H1 (cell line): ENCODE measurements at regions not wholly inside any gene's neighbourhood (a gene's known extent, or its start where the extent isn't known, plus 50 kb on each side); places are given as distances from the start of the nearest gene placed in this dataset.

ENCODE experiments used
- CTCF ChIA-PET: fragments of 300-600 bp; sonication (Branson Sonifier 250); formaldehyde crosslinking; loops from one replicate; lab custom pipeline; 2021; ENCODE audit not compliant: partially characterized antibody; lab: Charles Lee
- POLR2A ChIA-PET: fragments of 300-600 bp; sonication (Branson Sonifier 250); formaldehyde crosslinking; loops from one replicate; lab custom pipeline; 2021; ENCODE audit warnings: inconsistent platforms; ENCODE audit not compliant: partially characterized antibody; lab: Charles Lee
- DNase-seq, 2 experiments: peaks; one replicate each; pipeline versions ENCODE4 v3.0.0 to v3.0.0-alpha.2; 2010 to 2022; ENCODE audit warnings: low spot score in 2 of 2, low read depth in 1 of 2, mixed read lengths in 1 of 2
- FAIRE-seq: peaks from 2 replicates; lab custom pipeline; 2011; peaks lifted over from hg19 to GRCh38; lab: Jason Lieb, UNC
- H2AFZ ChIP-seq: 2 replicates; pipeline ENCODE4 v1.8.1; 2012; ENCODE audit warnings: low read length, inconsistent platforms
- H2AK5ac ChIP-seq: 2 replicates; pipeline ENCODE4 v1.6.1; 2013; ENCODE audit warnings: low read depth, low read length
- H2BK120ac ChIP-seq: replicated peaks from 2 replicates; pipeline ENCODE3; 2013; ENCODE audit warnings: low read depth, low read length, inconsistent platforms
- H2BK12ac ChIP-seq: 2 replicates; pipeline ENCODE4 v1.6.1; 2013; ENCODE audit warnings: low read depth, low read length
- H2BK15ac ChIP-seq: 2 replicates; pipeline ENCODE4 v1.6.1; 2013; ENCODE audit warnings: low read length
- H2BK20ac ChIP-seq: 2 replicates; pipeline ENCODE4 v1.6.1; 2013; ENCODE audit warnings: low read length
- H2BK5ac ChIP-seq: 2 replicates; pipeline ENCODE4 v1.6.1; 2013; ENCODE audit warnings: low read depth, low read length
- H3K14ac ChIP-seq: 2 replicates; pipeline ENCODE4 v1.6.1; 2013; ENCODE audit warnings: inconsistent platforms; ENCODE audit not compliant: insufficient read length
- H3K18ac ChIP-seq: 2 replicates; pipeline ENCODE4 v1.6.1; 2013; ENCODE audit warnings: low read length; ENCODE audit errors: extremely low read depth
- H3K23ac ChIP-seq: 2 replicates; pipeline ENCODE4 v1.6.1; 2013; ENCODE audit warnings: inconsistent platforms; ENCODE audit not compliant: insufficient read length
- H3K23me2 ChIP-seq: 2 replicates; pipeline ENCODE4 v1.6.1; 2013; ENCODE audit warnings: low read depth, low read length
- H3K27ac ChIP-seq: 2 replicates; pipeline ENCODE4 v1.6.1; 2011; ENCODE audit warnings: low read depth, low read length, inconsistent platforms
- H3K27me3 ChIP-seq, 4 experiments: replicated peaks in 1 of 4; 1 replicate in 1 of 4; 2 replicates in 3 of 4; pipeline versions ENCODE4 v1.6.1 to v1.8.1; 2011 to 2013; ENCODE audit warnings: low read length in 3 of 4, mild to moderate bottlenecking in 3 of 4, inconsistent platforms in 2 of 4, mixed read lengths in 2 of 4, moderate library complexity in 1 of 4; ENCODE audit not compliant: control insufficient read depth in 3 of 4, insufficient read depth in 3 of 4; ENCODE audit errors: extremely low read depth in 1 of 4
- H3K36me3 ChIP-seq, 4 experiments: 2 replicates each; pipeline versions ENCODE4 v1.6.1 to v1.8.1; 2011 to 2013; ENCODE audit warnings: mild to moderate bottlenecking in 4 of 4, low read length in 3 of 4, moderate library complexity in 2 of 4, control low read depth in 1 of 4, inconsistent platforms in 1 of 4; ENCODE audit not compliant: insufficient read depth in 4 of 4, control insufficient read depth in 2 of 4
- H3K4ac ChIP-seq: replicated peaks from 2 replicates; pipeline ENCODE3; 2013; ENCODE audit warnings: low read length, low read depth, mixed read lengths, inconsistent platforms; ENCODE audit not compliant: insufficient read length
- H3K4me1 ChIP-seq, 4 experiments: replicated peaks in 1 of 4; 1 replicate in 1 of 4; 2 replicates in 3 of 4; pipeline versions ENCODE4 v1.6.1 to v1.8.1; 2011 to 2013; ENCODE audit warnings: low read length in 3 of 4, inconsistent platforms in 2 of 4, mixed read lengths in 1 of 4; ENCODE audit not compliant: insufficient read depth in 4 of 4, control insufficient read depth in 3 of 4
- H3K4me2 ChIP-seq, 2 experiments: 2 replicates each; pipeline versions ENCODE4 v1.6.1 to v1.8.1; 2011 to 2013; ENCODE audit warnings: low read depth in 2 of 2, low read length in 2 of 2, control low read depth in 1 of 2, inconsistent platforms in 1 of 2, mild to moderate bottlenecking in 1 of 2; ENCODE audit not compliant: insufficient read depth in 1 of 2
- H3K4me3 ChIP-seq, 4 experiments: fragments of 200-600, 300-600 bp in 1 of 4; sonication (generic), shearing (Covaris generic), sonication (Bioruptor Twin) in 1 of 4; 2 replicates each; pipeline versions ENCODE4 v1.5.1 to v1.8.1; 2011 to 2016; ENCODE audit warnings: low read length in 4 of 4, low read depth in 3 of 4, control low read depth in 2 of 4, inconsistent platforms in 2 of 4, mild to moderate bottlenecking in 2 of 4, mixed read lengths in 1 of 4, moderate library complexity in 1 of 4; ENCODE audit not compliant: insufficient read depth in 2 of 4; ENCODE audit errors: extremely low read depth in 1 of 4
- H3K56ac ChIP-seq: replicated peaks from 2 replicates; pipeline ENCODE3; 2013; ENCODE audit warnings: low read depth, mild to moderate bottlenecking, mixed read lengths, low read length, inconsistent platforms; ENCODE audit not compliant: insufficient read length
- H3K79me1 ChIP-seq: 2 replicates; pipeline ENCODE4 v1.6.1; 2013; ENCODE audit warnings: low read depth, low read length, control low read depth
- H3K79me2 ChIP-seq, 2 experiments: 2 replicates each; pipeline versions ENCODE4 v1.6.1 to v1.8.1; 2012 to 2013; ENCODE audit warnings: low read length in 2 of 2, mild to moderate bottlenecking in 2 of 2, inconsistent platforms in 1 of 2; ENCODE audit not compliant: insufficient read depth in 2 of 2, control insufficient read depth in 1 of 2
- H3K9ac ChIP-seq, 4 experiments: replicated peaks in 1 of 4; 1 replicate in 1 of 4; 2 replicates in 3 of 4; pipeline versions ENCODE4 v1.6.1 to v1.8.1; 2011 to 2013; ENCODE audit warnings: low read depth in 3 of 4, low read length in 3 of 4, control low read depth in 2 of 4, mild to moderate bottlenecking in 2 of 4, moderate library complexity in 2 of 4, inconsistent platforms in 1 of 4; ENCODE audit errors: extremely low read depth in 1 of 4
- H3K9me3 ChIP-seq, 2 experiments: 2 replicates each; pipeline versions ENCODE4 v1.6.1 to v1.8.1; 2012 to 2013; ENCODE audit warnings: mild to moderate bottlenecking in 2 of 2, moderate library complexity in 2 of 2, control low read depth in 1 of 2, inconsistent platforms in 1 of 2, low read depth in 1 of 2, low read length in 1 of 2, mixed read lengths in 1 of 2; ENCODE audit not compliant: insufficient read depth in 2 of 2
- H4K20me1 ChIP-seq, 2 experiments: replicated peaks in 1 of 2; 2 replicates each; pipeline versions ENCODE3 to v1.8.1; 2011 to 2013; ENCODE audit warnings: inconsistent platforms in 2 of 2, low read length in 2 of 2, mild to moderate bottlenecking in 1 of 2; ENCODE audit not compliant: insufficient read depth in 2 of 2, control insufficient read depth in 1 of 2
- H4K5ac ChIP-seq: 2 replicates; pipeline ENCODE4 v1.6.1; 2013; ENCODE audit warnings: low read length, low read depth, mixed read lengths, inconsistent platforms; ENCODE audit not compliant: insufficient read length
- H4K8ac ChIP-seq: 2 replicates; pipeline ENCODE4 v1.8.0; 2013; ENCODE audit warnings: mild to moderate bottlenecking, moderate library complexity, low read length, inconsistent platforms; ENCODE audit not compliant: insufficient read depth; ENCODE audit errors: extremely low read depth
- H4K91ac ChIP-seq: replicated peaks from 2 replicates; pipeline ENCODE3; 2013; ENCODE audit warnings: low read length, mixed read lengths, inconsistent platforms; ENCODE audit not compliant: insufficient read length
- BRCA1 ChIP-seq: IDR thresholded peaks from 2 replicates; pipeline ENCODE4 v1.6.1; 2012; ENCODE audit warnings: low read depth, low read length, improper control_type of control experiment
- CHD2 ChIP-seq: IDR thresholded peaks from 2 replicates; pipeline ENCODE4 v1.6.1; 2012; ENCODE audit warnings: low read length, improper control_type of control experiment
- CREB1 ChIP-seq: IDR thresholded peaks from 2 replicates; pipeline ENCODE4 v1.6.1; 2012; ENCODE audit warnings: inconsistent platforms
- EP300 ChIP-seq, 2 experiments: IDR thresholded peaks; 1 replicate in 1 of 2; 2 replicates in 1 of 2; pipeline ENCODE4 v1.6.1; 2011 to 2012; ENCODE audit warnings: low read depth in 2 of 2, low read length in 2 of 2, mild to moderate bottlenecking in 2 of 2, borderline replicate concordance in 1 of 2, inconsistent platforms in 1 of 2, moderate library complexity in 1 of 2
- GTF2F1 ChIP-seq: IDR thresholded peaks from 2 replicates; pipeline ENCODE4 v1.6.1; 2012; ENCODE audit warnings: low read depth, low read length, improper control_type of control experiment, borderline replicate concordance
- JUN ChIP-seq: IDR thresholded peaks from 2 replicates; pipeline ENCODE4 v1.6.1; 2011; ENCODE audit warnings: low read depth, mild to moderate bottlenecking, improper control_type of control experiment, low read length
- KDM4A ChIP-seq: IDR thresholded peaks from one replicate; pipeline ENCODE4 v1.7.1; 2012; ENCODE audit warnings: low read depth, mild to moderate bottlenecking, moderate library complexity, low read length, inconsistent platforms; ENCODE audit not compliant: severe bottlenecking
- KDM5A ChIP-seq: fragments of 200-600 bp; IDR thresholded peaks from 2 replicates; pipeline ENCODE4 v1.7.1; 2012; ENCODE audit warnings: mild to moderate bottlenecking, low read length, inconsistent platforms, mixed read lengths
- POLR2A ChIP-seq, 2 experiments: IDR thresholded peaks; 1 replicate in 1 of 2; 2 replicates in 1 of 2; pipeline ENCODE4 v1.6.1; 2011; ENCODE audit warnings: low read depth in 2 of 2, low read length in 2 of 2, mild to moderate bottlenecking in 2 of 2; ENCODE audit errors: control extremely low read depth in 1 of 2
- POU5F1 ChIP-seq: IDR thresholded peaks from 2 replicates; pipeline ENCODE4 v1.6.1; 2011; ENCODE audit warnings: low read depth, mild to moderate bottlenecking, low read length, moderate library complexity
- RBBP5 ChIP-seq: IDR thresholded peaks from 2 replicates; pipeline ENCODE4 v1.7.1; 2012; ENCODE audit warnings: low read depth, mild to moderate bottlenecking, inconsistent platforms, low read length, moderate library complexity, borderline replicate concordance
- RFX5 ChIP-seq: IDR thresholded peaks from 2 replicates; pipeline ENCODE4 v1.6.1; 2011; ENCODE audit warnings: low read depth, low read length, improper control_type of control experiment, borderline replicate concordance
- SUZ12 ChIP-seq: fragments of 200-600 bp; sonication (generic); IDR thresholded peaks from 2 replicates; pipeline ENCODE4 v1.6.1; 2012; ENCODE audit warnings: mild to moderate bottlenecking, inconsistent platforms, low read length, moderate library complexity, mixed read lengths
- TEAD4 ChIP-seq: IDR thresholded peaks from 2 replicates; pipeline ENCODE4 v1.6.1; 2012; ENCODE audit warnings: low read depth, low read length, inconsistent platforms, mixed read lengths
- WGBS, 2 experiments: shearing (Covaris generic) in 1 of 2; methylation state at CpG; one replicate each; pipeline versions ENCODE4 v1.1.6 to v1.1.7; 2013 to 2015; ENCODE audit warnings: low lambda C conversion rate in 2 of 2, mixed read lengths in 2 of 2, inconsistent platforms in 1 of 2, low coverage in 1 of 2, missing lambda C conversion rate in 1 of 2; ENCODE audit not compliant: insufficient replicate concordance in 2 of 2, insufficient coverage in 1 of 2, insufficient read length in 1 of 2; ENCODE audit errors: extremely low coverage in 1 of 2, missing lambda C conversion rate in 1 of 2; 5-methylcytosine and 5-hydroxymethylcytosine counted together
- TF ChIP-seq, protein P1 (sequence below): IDR thresholded peaks from 2 replicates; pipeline ENCODE4 v1.6.1; 2012; ENCODE audit warnings: inconsistent platforms

DNA sequence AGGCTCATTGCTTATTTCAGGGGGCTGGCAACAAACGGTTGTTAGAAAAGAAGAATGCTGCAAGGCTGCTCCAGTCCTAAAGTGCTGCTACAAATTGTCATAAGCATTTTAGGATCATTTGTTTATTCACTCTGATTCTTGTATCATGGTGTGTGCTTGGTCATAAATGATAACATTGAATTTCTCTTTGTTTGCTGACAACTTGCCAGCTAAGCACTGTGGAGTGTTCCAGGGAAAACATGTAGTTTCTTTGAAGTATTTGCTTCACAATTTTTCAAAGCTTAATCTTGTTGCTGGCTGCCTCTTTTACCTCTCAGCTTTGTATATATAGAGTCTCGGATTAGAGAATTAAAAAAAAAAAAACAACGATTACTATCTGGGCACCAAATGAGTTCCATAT lies 263.0 kb downstream of the PHF14 start:
- FAIRE-seq (no peak), DNase-seq (no peak)
- H2BK5ac ChIP-seq, result no peak overlapping the region
- H4K91ac ChIP-seq, result no peak overlapping the region
- no peak overlapping the region for H3K27ac ChIP-seq
- H3K36me3 ChIP-seq, result no peaks in the 10 kb centered on the region
- CTCF ChIA-PET, result interaction anchor here (0.9 to 1.7 kb wide), 2 partner anchors 9 to 25 kb away, joined by 3 to 5 read pairs; no protein-coding TSS in a partner anchor
- no peaks in the 10 kb centered on the region for H3K9me3 ChIP-seq
- H2BK15ac ChIP-seq, result no peak overlapping the region
- no peaks in the 10 kb centered on the region for H3K27me3 ChIP-seq
- no peak overlapping the region for H3K4me3 ChIP-seq
- no peak overlapping the region for H2BK20ac ChIP-seq
- no peaks in the 10 kb centered on the region for H3K79me2 ChIP-seq
- no peak overlapping the region for H2AK5ac ChIP-seq
- H2BK120ac ChIP-seq, result no peak overlapping the region
- peaks cover 2 to 10% (median 5%) of the 10 kb centered on the region in 4 experiments; a peak in 4 of 7 replicates for H3K4me1 ChIP-seq
- H3K4ac ChIP-seq, result no peak overlapping the region
- H3K9ac ChIP-seq, result no peak overlapping the region
- H4K20me1 ChIP-seq, result no peaks in the 10 kb centered on the region
- H3K56ac ChIP-seq, result no peak overlapping the region
- H3K4me2 ChIP-seq, result no peak overlapping the region
- POLR2A ChIA-PET, result no interaction called here
- H4K5ac ChIP-seq, result no peak overlapping the region
- H2AFZ ChIP-seq, result no peak overlapping the region
- 77% methylated on average over 3 of the region's 3 CpGs; no CpG with 5 or more reads in 1 of the 2 experiments for WGBS, 2 experiments
- no peaks in the 10 kb centered on the region for H3K79me1 ChIP-seq
- H3K23ac ChIP-seq, result no peak overlapping the region
- H2BK12ac ChIP-seq, result no peak overlapping the region
- H4K8ac ChIP-seq, result no peak overlapping the region
- H3K18ac ChIP-seq, result no peak overlapping the region
- H3K23me2 ChIP-seq, result no peaks in the 10 kb centered on the region
- H3K14ac ChIP-seq, result no peak overlapping the region
- TF ChIP-seq RBBP5 (no peak), KDM4A (no peak), EP300 (IDR thresholded peaks at IDR 0.05; ENCODE audit: borderline replicate concordance in 1 of 2, low read depth in 2 of 2, low read length in 2 of 2) (no peak), GTF2F1 (no peak), SUZ12 (no peak), BRCA1 (no peak), POLR2A (IDR thresholded peaks at IDR 0.05; ENCODE audit: control extremely low read depth in 1 of 2, low read depth in 2 of 2, low read length in 2 of 2) (no peak), CREB1 (no peak), TEAD4 (no peak), POU5F1 (no peak), JUN (no peak), RFX5 (no peak), CHD2 (no peak), KDM5A (no peak)
- TF ChIP-seq, protein P1, sequence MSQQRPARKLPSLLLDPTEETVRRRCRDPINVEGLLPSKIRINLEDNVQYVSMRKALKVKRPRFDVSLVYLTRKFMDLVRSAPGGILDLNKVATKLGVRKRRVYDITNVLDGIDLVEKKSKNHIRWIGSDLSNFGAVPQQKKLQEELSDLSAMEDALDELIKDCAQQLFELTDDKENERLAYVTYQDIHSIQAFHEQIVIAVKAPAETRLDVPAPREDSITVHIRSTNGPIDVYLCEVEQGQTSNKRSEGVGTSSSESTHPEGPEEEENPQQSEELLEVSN, result no peak
